ENCODE measurements at regions not wholly inside any gene's neighbourhood (a gene's known extent, or its start where the extent isn't known, plus 50 kb on each side); places are given as distances from the start of the nearest gene placed in this dataset.
A peak's percentile ranks its signal among the peaks of the same experiment; 100 is the strongest.
"Not testable (repeated sequence)": the region's sequence is repeated elsewhere in the genome, so short reads cannot be mapped to it uniquely, and the experiment has no call there.

DNA sequence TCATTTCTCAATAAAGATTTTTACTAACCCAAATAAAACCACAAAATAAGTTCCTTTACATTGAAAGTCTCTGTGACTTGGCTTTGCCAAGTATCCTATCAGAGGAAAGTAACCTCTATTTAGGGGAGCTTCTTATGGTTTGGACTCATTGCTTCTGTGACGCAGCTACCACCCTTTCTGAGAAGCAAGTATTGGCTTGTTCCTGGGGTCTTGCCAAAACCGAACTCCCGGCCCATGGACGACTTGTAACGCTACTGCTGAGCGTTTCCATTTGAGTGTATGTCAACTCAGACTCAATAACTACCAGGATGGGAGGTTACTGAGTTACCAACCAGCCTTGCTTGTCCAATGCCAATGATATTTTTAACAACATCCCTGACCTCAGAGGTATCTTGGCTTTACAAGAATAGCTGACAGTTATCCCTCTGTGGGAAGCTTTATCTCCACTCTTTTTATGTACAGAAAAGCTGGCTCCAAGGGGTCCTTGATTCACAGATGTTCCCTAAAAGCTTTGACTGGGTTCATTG, 911.9 kb downstream of the TTLL7 start:
- DNase-seq (ENCODE audit: low spot score), result no peak

DNA sequence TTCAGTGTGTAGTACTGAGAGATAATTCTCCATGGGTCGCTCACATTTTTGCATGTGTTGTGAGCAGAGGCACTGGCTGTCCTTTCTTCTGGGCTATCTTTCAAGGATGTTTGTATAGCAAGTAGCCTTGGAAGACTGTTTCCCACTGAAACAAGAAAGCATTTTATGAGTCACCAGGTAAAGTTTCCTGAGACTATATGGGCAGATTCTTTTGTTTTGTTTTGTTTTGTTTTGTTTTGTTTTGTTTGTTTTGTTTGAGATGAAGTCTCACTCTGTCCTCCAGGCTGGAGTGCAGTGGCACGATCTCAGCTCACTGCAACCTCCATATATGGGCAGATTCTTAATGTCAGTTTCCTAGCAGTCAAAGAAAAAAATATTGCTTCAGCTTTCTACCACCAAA, 912.6 kb downstream of the TTLL7 start:
- peak; percentile 53 for DNase-seq (ENCODE audit: low spot score)

DNA sequence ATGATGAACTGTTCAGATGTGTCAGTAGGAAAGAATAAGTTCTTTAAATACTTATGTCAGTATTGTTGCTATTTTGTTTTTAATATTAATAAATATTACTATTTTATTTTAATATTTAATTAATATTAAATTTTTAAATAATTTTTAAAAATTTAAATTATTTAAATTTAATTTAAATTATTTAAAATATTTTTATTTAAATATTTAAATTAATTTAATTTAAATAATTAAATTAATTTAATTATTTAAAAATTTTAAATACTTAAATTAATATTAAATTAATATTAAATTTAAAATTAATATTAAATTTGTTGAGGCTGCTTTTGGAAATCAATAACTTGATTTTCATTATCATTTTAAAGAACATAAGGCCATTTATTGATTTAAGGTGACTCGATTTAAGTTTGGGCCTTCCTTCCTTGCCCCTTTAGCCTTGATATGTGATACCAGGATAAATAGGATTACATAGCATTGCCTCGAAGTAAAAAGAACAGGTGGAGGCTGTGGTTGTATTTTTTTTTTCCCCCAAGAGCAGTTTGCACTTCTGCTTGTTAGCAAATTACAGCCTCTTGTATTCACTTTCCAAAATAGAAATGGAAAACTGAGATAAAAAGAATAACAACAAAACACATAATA, 915.2 kb downstream of the TTLL7 start:
- no peak for DNase-seq (ENCODE audit: low spot score)

DNA sequence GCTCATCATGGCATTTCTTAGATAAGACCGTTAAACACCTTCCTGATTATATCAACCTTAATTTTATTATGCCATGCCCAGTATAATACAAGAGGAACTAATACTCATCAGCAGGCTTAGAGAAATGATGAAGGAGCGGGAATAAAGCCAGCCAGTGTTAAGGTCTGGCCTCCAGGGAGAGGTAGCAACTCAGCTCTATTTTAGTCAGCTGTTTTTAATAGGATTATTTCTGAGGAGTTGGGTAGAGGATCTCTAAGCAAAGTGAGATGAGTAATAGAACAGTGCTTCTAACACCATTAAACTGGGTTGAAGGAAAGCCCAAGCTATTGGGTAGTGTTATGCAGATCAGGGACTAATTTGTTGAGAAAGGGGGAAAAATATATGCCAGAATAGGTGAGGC, 921.5 kb downstream of the TTLL7 start:
- no peak for DNase-seq (ENCODE audit: low spot score)

DNA sequence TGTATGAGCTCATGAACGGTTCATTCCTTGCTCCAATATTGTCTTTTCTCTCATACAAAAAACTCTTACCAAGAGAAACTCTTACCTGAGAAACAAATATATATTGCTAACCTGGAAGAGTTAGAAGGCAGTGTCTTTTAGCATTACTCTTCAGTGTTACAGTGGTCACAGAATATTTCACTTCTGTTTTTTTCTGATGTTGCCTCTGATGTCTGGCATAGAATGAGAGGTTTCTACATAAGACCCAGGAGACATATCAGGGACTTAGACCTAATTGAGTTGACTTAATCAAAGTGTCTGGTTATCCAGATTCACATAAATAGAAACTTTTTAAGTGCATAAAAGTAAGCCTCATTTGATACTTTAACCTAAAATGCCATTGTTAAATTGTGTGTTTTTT, 923.8 kb downstream of the TTLL7 start:
- no peak for DNase-seq (ENCODE audit: low spot score)

DNA sequence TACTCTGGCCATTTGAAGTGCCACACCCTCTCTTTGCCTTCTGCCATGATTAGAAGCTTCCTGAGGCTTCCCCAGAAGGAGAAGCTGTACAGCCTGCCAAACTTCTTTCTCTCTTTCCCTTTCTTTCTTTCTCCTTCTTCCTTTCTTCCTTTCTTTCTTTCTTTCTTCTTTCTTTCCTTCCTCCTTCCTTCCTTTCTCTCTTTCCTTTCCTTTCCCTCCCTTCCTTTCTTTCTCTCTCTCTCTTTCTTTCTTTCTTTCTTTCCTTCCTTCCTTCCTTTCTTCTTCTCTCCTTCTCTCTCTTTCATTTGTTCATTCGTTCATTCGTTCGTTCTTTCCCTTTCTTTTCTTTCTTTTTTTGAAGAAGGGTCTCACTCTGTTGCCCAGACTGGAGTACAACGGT, 931.0 kb downstream of the TTLL7 start:
- DNase-seq (ENCODE audit: low spot score), result no peak

DNA sequence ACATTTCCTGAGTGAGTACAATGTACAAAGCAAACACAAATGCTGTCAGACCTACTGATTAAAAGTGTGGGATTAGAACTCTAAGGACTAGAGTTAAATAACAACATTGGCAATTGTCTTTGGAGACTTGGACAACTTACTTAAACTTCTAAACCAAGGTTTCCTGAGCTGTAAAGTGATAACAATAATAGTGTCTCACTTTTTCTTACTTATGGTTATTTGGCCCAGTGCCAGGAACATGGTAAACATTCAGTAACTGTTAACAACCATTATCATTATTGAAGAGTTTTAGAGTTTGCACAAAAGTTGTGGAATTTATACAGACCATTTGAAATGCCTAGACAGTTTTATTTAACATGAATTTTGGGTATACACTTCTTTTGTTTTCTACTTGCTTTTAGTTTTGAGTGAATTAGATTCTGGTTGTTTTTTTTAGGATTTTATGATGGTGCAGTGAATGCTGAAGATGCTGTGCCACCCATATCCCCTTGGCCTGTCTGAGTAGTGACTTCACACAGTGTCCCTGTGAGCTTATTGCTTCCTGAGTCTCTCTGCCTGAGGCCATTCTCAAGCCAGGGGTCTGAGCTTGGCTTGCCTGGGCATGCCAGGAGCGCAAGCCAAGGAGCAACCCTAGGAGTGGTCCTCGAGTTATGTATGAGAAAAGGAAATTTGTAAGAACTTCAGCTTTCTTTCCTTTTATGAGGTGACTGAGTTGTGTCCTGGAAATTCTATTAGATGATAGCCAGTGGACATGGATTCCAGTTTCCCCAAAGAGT, 932.8 kb downstream of the TTLL7 start:
- DNase-seq (ENCODE audit: low spot score), result no peak

DNA sequence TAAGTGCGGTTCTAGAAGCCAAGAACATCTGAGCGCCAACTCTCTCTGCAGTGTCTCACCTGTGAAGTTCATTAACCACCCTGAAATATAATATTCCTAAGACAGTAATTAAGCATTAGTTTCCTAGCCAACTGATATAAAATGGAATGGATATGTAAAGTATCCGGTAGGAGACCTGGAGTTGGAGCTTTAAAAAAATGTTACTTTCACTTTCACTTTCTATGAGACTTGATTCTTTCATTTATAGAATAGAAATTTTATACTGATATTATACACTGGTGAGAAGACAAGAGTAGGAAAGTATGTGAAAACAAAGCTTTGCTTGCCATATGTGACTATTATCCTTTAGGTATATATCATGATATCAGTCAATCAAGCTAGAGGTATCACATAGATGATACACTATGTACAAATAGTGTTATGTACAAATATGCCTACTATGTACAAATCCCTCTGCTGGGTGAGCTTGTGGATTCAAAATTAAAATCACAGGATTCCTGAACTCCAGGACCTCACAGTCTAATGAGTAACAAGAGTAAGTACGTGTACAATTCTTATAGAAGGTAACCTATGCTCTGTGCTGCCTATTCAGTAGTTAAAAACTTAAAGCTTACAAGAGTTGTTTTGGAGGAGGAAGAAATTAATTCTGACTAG, 934.2 kb downstream of the TTLL7 start:
- DNase-seq (ENCODE audit: low spot score), result no peak

DNA sequence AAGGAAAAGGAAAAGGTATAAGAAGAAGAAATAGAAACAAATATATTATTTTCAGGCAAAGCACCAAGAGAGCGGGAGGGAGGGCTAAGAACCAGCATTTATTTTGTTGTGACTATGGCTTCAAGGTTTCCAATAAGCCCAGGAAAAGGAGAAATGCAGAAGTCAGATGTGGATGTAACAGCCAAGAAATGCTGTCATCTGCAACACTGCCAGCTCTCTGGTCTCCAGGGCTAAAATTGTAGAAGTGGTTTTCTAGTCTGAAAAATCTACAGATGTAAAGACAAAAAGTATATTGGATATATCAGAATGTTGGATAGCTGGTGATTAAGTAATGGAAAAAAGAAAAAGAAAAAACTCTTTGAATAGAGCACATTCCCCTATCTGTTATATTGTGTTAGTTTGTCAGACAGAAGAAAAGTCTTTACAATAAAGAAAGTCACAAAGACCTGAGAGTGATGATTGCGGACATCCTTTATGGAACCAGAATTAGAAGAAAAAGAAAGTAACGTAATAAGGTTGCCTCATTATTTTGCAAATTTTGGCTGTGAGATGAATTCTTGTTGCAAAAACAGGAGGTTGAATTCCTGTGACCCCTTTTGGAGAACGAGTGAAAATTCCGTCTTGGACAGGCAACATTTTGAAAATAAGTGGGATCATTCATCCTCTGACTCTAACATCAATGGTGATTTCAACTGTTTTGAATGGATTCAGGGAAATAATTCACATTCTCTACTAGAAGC, 938.1 kb downstream of the TTLL7 start:
- DNase-seq (ENCODE audit: low spot score), result no peak

DNA sequence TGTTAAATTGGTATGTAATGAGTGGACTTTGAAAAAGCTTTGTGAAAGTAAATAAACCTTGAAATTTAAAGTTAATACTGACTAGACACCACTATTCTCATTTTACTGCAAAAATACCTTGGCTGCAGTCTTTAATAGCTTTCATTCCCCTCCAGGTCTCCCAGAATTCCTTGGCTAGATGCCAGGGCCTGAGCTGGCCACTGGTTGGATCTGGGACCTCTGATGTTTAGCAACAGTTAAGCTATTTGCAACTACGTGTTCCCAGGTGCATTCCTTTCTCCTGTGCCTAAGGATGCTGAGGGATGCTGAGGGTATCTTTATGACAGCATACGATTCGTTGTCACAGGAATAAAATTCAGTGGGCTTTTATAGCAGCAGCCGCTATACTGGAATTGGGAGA, 938.7 kb downstream of the TTLL7 start:
- no peak for DNase-seq (ENCODE audit: low spot score)

DNA sequence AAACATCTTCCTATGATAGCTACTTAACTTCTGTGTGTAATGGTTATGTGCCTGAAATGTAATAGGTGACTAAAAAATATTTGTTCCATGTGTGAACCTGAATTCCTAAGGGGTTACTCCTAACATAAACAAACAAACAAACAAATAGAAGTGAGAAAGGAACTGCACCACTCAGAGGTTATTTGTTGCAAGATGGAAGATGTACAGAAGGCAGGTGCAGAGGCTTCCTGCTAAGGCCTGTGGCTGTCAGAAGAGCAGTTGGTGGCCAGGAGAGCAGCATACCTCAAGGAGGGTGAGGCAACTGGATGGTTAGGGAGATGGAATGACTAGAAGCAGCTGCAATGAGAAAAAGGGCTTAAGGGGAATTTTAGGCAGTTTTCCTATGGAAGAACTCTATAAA, 940.6 kb downstream of the TTLL7 start:
- no peak for DNase-seq (ENCODE audit: low spot score)

DNA sequence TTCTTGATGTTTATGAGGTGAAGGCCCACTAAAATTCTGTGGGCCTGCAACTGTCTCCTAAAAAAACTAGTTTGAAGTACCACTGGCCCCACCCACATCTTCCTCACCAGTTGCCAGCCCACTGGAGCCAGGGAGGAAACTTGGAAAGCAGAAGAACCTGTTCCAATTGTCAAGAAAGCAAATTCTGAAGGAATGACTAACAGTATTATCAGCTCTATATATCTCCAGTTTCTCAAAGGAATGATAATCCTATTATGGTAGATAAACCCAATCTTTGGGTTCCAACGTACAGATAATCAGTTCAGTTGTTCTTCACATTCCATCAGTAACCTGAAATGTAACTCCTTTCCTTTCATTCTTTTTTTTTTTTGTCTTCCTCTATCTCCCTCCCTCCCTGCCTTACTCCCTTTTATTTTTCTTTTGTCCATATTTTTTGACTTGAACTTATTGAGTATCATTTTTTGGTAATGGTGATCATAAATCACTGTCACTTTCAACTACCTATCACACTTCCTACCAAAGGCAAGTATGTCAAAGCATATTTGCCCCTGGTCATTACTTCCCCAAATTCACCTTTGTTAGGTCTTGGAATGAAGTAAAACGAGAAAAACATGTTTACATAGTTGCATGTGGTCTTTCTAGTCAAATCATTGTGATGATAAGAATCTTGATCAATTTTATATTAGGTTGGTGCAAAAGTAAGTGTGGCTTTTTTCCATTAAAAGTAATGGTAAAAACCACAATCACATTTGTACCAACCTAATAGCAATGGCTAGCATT, 943.4 kb downstream of the TTLL7 start:
- no peak for DNase-seq (ENCODE audit: low spot score)

DNA sequence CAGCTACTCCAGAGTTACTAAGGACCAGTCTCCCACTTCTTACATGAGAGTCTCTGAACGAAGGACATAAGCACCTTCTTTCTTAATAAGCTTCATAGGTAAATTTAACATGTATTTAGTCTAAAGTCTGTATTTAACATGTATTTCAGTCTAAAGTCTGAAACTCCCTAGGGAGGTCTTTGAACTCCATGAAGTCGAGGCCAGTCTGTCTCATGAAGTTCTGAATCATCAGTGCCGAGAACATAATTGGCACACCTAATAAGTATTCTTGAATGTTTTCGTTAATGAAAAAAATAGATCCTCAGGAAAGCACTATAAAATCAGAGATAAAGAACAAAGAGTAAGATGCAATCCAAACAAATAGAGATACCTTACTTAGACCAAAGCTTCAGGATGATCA, 945.5 kb downstream of the TTLL7 start:
- no peak for DNase-seq (ENCODE audit: low spot score)

DNA sequence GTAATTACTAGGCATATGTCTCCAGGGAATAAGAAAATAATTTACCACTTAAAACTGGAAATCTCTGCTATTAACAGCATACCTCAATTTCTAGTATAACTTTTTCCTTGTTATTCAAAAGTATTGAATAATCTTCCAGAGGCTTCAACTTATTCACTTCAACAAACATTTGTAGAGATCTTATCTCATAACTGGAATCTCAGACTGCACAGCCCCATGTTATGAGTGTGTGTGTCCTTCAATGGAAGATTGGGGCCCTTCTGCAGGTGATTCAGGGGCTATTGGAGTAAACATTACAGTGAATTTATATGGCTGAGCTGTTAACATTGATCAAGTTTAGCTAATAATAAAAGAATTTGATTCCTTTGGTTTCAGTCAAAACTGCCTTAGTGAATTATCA, 946.1 kb downstream of the TTLL7 start:
- DNase-seq (ENCODE audit: low spot score), result no peak

DNA sequence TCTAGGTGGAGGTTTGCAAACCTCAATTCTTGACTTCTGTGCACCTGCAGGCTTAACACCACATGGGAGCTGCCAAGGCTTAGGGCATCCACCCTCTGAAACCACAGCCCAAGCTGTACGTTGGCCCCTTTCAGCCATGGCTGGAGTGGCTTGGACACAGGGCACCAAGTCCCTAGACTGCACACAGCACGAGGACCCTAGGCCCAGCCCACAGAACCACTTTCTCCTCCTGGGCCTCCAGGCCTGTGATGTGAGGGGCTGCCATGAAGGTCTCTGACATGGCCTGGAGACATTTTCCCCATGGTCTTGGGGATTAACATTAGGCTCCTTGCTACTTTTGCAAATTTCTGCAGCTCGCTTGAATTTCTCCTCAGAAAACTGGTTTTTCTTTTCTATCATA, 947.9 kb downstream of the TTLL7 start:
- DNase-seq (ENCODE audit: low spot score), result not testable (repeated sequence)

DNA sequence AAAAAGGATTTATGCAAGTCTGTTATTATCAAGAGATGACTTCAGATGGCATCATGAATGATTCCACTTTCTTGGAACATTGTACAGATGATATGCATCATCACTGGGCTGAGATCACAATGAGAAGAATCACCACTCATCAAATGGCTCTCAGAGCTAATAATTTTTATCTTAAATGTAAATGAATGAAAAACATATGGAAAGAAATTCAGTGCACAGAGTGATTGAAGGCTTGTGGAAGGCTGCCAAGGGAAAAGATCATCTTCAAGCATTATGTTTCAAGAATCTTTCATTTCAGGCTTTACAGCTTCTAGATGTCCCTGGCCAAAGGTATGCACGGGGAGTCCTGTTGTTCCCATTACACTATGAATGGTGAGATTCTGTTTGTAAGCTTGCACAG, 955.7 kb downstream of the TTLL7 start:
- no peak for DNase-seq (ENCODE audit: low spot score)

DNA sequence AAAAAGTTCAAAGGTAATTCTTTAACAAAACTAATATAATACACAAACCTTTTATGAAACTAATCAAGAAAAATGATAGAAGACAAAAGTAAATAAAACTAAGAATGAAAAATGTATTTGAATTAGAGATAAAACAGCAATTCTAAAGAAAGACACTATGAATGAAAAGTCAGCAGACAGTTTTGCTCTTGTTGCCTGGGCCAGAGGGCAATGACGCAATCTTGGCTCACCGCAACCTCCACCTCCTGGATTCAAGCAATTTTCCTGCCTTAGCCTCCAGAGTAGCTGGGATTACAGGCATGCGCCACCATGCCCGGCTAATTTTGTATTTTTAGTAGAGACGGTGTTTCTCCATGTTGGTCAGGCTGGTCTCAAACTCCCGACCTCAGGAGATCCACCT, 959.8 kb downstream of the TTLL7 start:
- not testable (repeated sequence) for DNase-seq (ENCODE audit: low spot score)

DNA sequence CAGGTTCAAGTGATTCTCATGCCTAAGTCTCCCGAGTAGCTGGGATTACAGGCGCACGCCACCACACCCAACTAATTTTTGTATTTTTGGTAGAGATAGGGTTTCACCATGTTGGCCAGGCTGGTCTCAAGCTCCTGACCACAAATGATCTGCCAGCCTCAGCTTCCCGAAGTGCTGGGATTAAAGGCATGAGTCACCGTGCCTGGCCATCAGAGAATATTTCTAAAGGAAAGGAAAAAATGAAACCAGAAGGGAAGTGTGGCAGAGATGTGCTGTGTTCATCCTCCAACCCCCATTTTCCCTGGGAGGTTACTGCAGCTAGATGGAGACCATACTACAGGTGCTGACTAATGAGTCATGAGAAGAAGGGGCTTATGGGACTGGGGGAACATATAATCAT, 964.1 kb downstream of the TTLL7 start:
- no peak for DNase-seq (ENCODE audit: low spot score)

DNA sequence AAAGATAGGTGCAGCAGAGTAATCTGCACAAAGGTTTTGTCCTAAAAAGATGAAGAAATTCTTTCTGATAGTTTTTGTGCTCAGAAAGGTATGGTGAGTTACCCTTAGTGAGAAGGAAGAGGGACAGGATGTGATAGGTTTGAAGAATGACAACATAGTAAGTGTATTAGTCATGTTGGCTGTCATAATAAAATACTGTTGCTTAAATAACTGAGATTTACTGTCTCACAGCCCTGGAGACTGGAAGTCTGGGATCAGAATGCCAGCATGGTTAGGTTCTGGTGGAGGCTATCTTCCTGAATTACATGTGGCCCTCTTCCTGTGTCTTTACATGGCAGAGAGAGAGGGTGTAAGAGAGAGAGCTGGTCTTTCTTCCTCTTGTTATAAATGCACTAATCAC, 965.2 kb downstream of the TTLL7 start:
- DNase-seq (ENCODE audit: low spot score), result peak; percentile 85

DNA sequence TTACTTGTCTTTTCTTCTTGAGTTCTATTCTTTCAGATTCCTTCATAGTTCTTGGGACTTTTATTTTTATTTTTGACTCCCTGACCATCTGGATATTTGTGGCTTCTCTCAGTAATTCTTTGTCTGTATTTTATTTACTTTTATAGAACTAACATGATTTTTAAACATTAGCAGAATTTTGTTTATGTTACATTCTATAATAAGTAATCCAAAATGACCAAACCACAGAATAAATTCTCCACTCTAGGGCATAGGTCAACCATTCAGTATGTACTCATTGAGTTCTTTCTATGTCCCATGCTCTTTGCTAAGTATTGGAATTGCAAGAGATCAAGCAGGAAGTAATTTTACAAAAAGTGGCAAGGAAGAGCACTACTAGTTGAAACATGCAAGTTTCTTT, 969.0 kb downstream of the TTLL7 start:
- DNase-seq (ENCODE audit: low spot score), result no peak

DNA sequence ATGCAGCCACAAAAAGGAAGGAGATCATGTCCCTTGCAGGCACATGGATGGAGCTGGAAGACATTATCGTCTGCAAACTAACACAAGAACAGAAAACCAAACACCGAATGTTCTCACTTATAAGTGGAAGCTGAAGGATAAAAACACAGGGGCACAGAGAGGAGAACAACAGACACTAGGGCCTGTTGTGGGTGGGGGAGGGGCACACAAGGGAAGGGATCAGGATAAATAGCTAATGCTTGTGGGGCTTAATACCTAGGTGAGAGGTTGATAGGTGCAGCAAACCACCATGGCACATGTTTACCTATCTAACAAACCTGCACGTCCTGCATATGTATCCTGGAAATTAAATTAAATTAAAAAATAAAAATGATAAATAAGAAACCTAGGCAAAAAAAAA, 969.9 kb downstream of the TTLL7 start:
- DNase-seq (ENCODE audit: low spot score), result no peak

DNA sequence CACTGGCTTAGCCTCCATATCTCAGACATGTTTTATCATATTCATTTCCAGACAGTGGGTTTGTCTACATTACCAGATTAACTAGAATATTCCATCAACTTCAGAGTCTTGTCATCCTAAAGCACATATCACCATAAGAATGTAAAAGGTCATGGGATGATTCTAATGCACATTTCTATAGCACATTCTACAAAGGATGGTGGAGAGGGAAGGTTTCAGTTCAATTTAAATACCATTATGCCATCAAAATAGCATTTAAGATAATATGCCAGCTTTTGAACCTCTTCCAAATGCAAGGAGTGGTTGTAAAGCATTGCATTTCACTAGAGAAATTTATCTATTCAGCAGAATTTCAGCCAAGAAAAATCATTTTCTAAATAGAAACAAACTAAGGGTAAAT, 970.5 kb downstream of the TTLL7 start:
- DNase-seq (ENCODE audit: low spot score), result no peak

Data from kidney capillary endothelial cell (primary cell).